DOHH2 (cell line): ENCODE measurements at regions not wholly inside any gene's neighbourhood (a gene's known extent, or its start where the extent isn't known, plus 50 kb on each side); places are given as distances from the start of the nearest gene placed in this dataset.

Experiments used
- H3F3A ChIP-seq: fragments of 200-600 bp; sonication (generic), shearing (Covaris generic); 2 replicates; pipeline ENCODE4 v1.6.0; 2016; ENCODE audit warnings: antibody characterized with exemption, mild to moderate bottlenecking; ENCODE audit not compliant: control insufficient read depth, insufficient read depth
- H3K27ac ChIP-seq: fragments of 200-600 bp; sonication (generic); 2 replicates; pipeline ENCODE4 v1.5.1; 2014; ENCODE audit warnings: low read depth, mild to moderate bottlenecking, low read length, moderate library complexity
- H3K27me3 ChIP-seq: fragments of 200-600 bp; sonication (generic); 2 replicates; pipeline ENCODE4 v1.6.1; 2014; ENCODE audit warnings: mild to moderate bottlenecking, low read length, mixed read lengths; ENCODE audit not compliant: control insufficient read depth
- H3K36me3 ChIP-seq: fragments of 200-600 bp; sonication (generic); 2 replicates; pipeline ENCODE4 v1.6.1; 2014; ENCODE audit warnings: mild to moderate bottlenecking, low read length, moderate library complexity, mixed read lengths; ENCODE audit not compliant: control insufficient read depth
- H3K4me1 ChIP-seq: fragments of 200-600 bp; sonication (generic); 2 replicates; pipeline ENCODE4 v1.6.1; 2014; ENCODE audit warnings: mild to moderate bottlenecking, low read length, mixed read lengths; ENCODE audit not compliant: control insufficient read depth
- H3K4me2 ChIP-seq: fragments of 200-600 bp; sonication (generic); 2 replicates; pipeline ENCODE4 v1.6.0; 2014; ENCODE audit warnings: mild to moderate bottlenecking, low read length, moderate library complexity
- H3K4me3 ChIP-seq: fragments of 200-600 bp; sonication (generic); 2 replicates; pipeline ENCODE4 v1.5.1; 2014; ENCODE audit warnings: mild to moderate bottlenecking, low read length, mixed read lengths
- H3K79me2 ChIP-seq: fragments of 200-600 bp; sonication (generic); 2 replicates; pipeline ENCODE4 v1.6.1; 2014; ENCODE audit warnings: mild to moderate bottlenecking, low read length, mixed read lengths; ENCODE audit not compliant: control insufficient read depth
- H3K9me2 ChIP-seq: fragments of 200-600 bp; sonication (generic); replicated peaks from 2 replicates; pipeline ENCODE4 v1.6.1; 2014; ENCODE audit warnings: mild to moderate bottlenecking, low read length, mixed read lengths; ENCODE audit not compliant: control insufficient read depth
- H3K9me3 ChIP-seq: fragments of 200-600 bp; sonication (generic); 2 replicates; pipeline ENCODE4 v1.6.1; 2014; ENCODE audit warnings: antibody characterized with exemption, low read length, mixed read lengths; ENCODE audit not compliant: control insufficient read depth, insufficient read depth
- H4K20me1 ChIP-seq: fragments of 200-600 bp; sonication (generic); 2 replicates; pipeline ENCODE4 v1.6.0; 2014; ENCODE audit warnings: low read depth, mild to moderate bottlenecking, antibody characterized with exemption, low read length, moderate library complexity; ENCODE audit not compliant: control insufficient read depth, insufficient read depth
- CTCF ChIP-seq: fragments of 200-600 bp; sonication (generic); IDR thresholded peaks from one replicate; pipeline ENCODE4 v1.5.1; 2014; ENCODE audit warnings: antibody characterized with exemption, mild to moderate bottlenecking, low read depth, low read length; ENCODE audit not compliant: poor library complexity, severe bottlenecking
- EZH2phosphoT487 ChIP-seq: fragments of 200-600 bp; sonication (generic); IDR thresholded peaks from 2 replicates; pipeline ENCODE4 v1.6.1; 2017; ENCODE audit warnings: borderline replicate concordance, mild to moderate bottlenecking, antibody characterized with exemption, low read length, moderate library complexity, mixed read lengths

GRCh38 chr12:78388461-78388860, 476.1 kb upstream of the SYT1 start:
- no peaks in the 10 kb centered on the region for H3K36me3 ChIP-seq
- no peak overlapping the region for H3K4me3 ChIP-seq
- H3K9me3 ChIP-seq, result no peaks in the 10 kb centered on the region
- no peaks in the 10 kb centered on the region for H4K20me1 ChIP-seq
- no peak overlapping the region for H3K27ac ChIP-seq
- TF ChIP-seq EZH2phosphoT487, result no peak
- no peak for TF ChIP-seq CTCF
- H3K27me3 ChIP-seq, result no peaks in the 10 kb centered on the region
- H3K9me2 ChIP-seq, result no peaks in the 10 kb centered on the region
- H3K4me2 ChIP-seq, result no peak overlapping the region
- H3F3A ChIP-seq, result no peaks in the 10 kb centered on the region
- H3K79me2 ChIP-seq, result no peaks in the 10 kb centered on the region
- H3K4me1 ChIP-seq, result no peaks in the 10 kb centered on the region

GRCh38 chr12:78390920-78391319, 473.7 kb upstream of the SYT1 start:
- Histone ChIP-seq H3K27ac (no peak overlapping the region), H3K4me2 (no peak overlapping the region), H3K36me3 (no peaks in the 10 kb centered on the region), H3K4me1 (no peaks in the 10 kb centered on the region), H3K9me2 (no peaks in the 10 kb centered on the region), H3K27me3 (no peaks in the 10 kb centered on the region), H3K79me2 (no peaks in the 10 kb centered on the region), H3F3A (no peaks in the 10 kb centered on the region), H3K4me3 (no peak overlapping the region), H3K9me3 (no peaks in the 10 kb centered on the region), H4K20me1 (no peaks in the 10 kb centered on the region)
- TF ChIP-seq EZH2phosphoT487 (no peak), CTCF (no peak)

- H3K36me3 ChIP-seq, result no peaks in the 10 kb centered on the region
- no peaks in the 10 kb centered on the region for H3K9me2 ChIP-seq
- TF ChIP-seq CTCF, result no peak
- no peak for TF ChIP-seq EZH2phosphoT487
- H3K27me3 ChIP-seq, result no peaks in the 10 kb centered on the region
- no peak overlapping the region for H3K4me3 ChIP-seq
- H4K20me1 ChIP-seq, result no peaks in the 10 kb centered on the region
- no peak overlapping the region for H3K27ac ChIP-seq
- no peaks in the 10 kb centered on the region for H3K79me2 ChIP-seq
- H3K9me3 ChIP-seq, result no peaks in the 10 kb centered on the region
- no peaks in the 10 kb centered on the region for H3K4me1 ChIP-seq
- H3K4me2 ChIP-seq, result no peak overlapping the region
- H3F3A ChIP-seq, result no peaks in the 10 kb centered on the region
These were observed 471.7 kb upstream of the SYT1 start for GRCh38 chr12:78392918-78393317.

GRCh38 chr12:78395961-78396360, 468.6 kb upstream of the SYT1 start:
- no peaks in the 10 kb centered on the region for H3K79me2 ChIP-seq
- H3F3A ChIP-seq, result no peaks in the 10 kb centered on the region
- H3K27ac ChIP-seq, result no peak overlapping the region
- H3K9me2 ChIP-seq, result no peaks in the 10 kb centered on the region
- TF ChIP-seq CTCF (no peak), EZH2phosphoT487 (no peak)
- H3K9me3 ChIP-seq, result no peaks in the 10 kb centered on the region
- no peaks in the 10 kb centered on the region for H3K4me1 ChIP-seq
- H3K36me3 ChIP-seq, result no peaks in the 10 kb centered on the region
- H3K4me2 ChIP-seq, result no peak overlapping the region
- no peaks in the 10 kb centered on the region for H4K20me1 ChIP-seq
- H3K27me3 ChIP-seq, result no peaks in the 10 kb centered on the region
- H3K4me3 ChIP-seq, result no peak overlapping the region
